ENCODE measurements at regions not wholly inside any gene's neighbourhood (a gene's known extent, or its start where the extent isn't known, plus 50 kb on each side); places are given as distances from the start of the nearest gene placed in this dataset.

DNA sequence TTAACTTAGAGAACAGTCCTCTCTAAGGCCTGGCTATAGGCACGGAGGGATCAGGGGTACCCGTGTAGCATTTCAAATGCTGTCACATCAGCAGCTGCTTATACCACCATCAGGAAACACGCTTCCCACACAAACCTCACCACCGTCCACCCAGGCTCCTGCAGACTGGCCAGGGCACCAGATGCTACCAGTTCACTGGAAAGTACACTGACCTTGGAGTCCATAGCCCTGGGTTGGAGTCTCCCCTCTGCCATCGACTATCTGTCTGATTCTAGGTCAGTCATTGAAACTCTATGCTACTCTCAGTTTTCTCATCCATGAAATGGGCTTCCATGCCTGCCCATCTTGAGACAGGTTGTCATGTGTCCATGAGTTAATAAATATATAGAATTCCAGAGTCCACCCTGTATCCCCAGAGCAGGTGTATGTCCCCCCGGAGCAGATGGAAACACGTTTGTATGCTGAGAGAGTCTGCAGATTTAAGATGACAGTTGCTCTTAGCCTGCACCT lies 156.0 kb upstream of the SMAD3 start:
- TF ChIP-seq, protein P1, sequence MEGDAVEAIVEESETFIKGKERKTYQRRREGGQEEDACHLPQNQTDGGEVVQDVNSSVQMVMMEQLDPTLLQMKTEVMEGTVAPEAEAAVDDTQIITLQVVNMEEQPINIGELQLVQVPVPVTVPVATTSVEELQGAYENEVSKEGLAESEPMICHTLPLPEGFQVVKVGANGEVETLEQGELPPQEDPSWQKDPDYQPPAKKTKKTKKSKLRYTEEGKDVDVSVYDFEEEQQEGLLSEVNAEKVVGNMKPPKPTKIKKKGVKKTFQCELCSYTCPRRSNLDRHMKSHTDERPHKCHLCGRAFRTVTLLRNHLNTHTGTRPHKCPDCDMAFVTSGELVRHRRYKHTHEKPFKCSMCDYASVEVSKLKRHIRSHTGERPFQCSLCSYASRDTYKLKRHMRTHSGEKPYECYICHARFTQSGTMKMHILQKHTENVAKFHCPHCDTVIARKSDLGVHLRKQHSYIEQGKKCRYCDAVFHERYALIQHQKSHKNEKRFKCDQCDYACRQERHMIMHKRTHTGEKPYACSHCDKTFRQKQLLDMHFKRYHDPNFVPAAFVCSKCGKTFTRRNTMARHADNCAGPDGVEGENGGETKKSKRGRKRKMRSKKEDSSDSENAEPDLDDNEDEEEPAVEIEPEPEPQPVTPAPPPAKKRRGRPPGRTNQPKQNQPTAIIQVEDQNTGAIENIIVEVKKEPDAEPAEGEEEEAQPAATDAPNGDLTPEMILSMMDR (IDR thresholded peaks at IDR 0.05 in 2 of 3, conservative IDR thresholded peaks at IDR 0.05 in 1 of 3; ENCODE audit: insufficient read depth in 2 of 3, low read depth in 1 of 3, low read length in 3 of 3), result no peak
- TF ChIP-seq RFX5 (IDR thresholded peaks at IDR 0.05; ENCODE audit: low read depth, low read length) (no peak), YY1 (IDR thresholded peaks at IDR 0.05; ENCODE audit: borderline replicate concordance in 1 of 3, control insufficient read depth in 1 of 3, extremely low read depth in 1 of 3, insufficient read depth in 3 of 3, insufficient read length in 1 of 3, insufficient replicate concordance in 2 of 3, low read depth in 1 of 3, low read length in 2 of 3) (no peak), HNRNPK (IDR thresholded peaks at IDR 0.05; ENCODE audit: low read depth, low read length, poor library complexity, severe bottlenecking) (no peak), FOSL1 (tag; conservative IDR thresholded peaks at IDR 0.05) (no peak), RAD21 (CRISPR knock-in tag; conservative IDR thresholded peaks at IDR 0.05 in 1 of 2, IDR thresholded peaks at IDR 0.05 in 1 of 2) (no peak), HCFC1 (IDR thresholded peaks at IDR 0.05; ENCODE audit: low read depth, low read length) (no peak), COPS2 (conservative IDR thresholded peaks at IDR 0.05) (no peak), ZNF24 (IDR thresholded peaks at IDR 0.05) (no peak)
- TF ChIP-seq, protein P2, sequence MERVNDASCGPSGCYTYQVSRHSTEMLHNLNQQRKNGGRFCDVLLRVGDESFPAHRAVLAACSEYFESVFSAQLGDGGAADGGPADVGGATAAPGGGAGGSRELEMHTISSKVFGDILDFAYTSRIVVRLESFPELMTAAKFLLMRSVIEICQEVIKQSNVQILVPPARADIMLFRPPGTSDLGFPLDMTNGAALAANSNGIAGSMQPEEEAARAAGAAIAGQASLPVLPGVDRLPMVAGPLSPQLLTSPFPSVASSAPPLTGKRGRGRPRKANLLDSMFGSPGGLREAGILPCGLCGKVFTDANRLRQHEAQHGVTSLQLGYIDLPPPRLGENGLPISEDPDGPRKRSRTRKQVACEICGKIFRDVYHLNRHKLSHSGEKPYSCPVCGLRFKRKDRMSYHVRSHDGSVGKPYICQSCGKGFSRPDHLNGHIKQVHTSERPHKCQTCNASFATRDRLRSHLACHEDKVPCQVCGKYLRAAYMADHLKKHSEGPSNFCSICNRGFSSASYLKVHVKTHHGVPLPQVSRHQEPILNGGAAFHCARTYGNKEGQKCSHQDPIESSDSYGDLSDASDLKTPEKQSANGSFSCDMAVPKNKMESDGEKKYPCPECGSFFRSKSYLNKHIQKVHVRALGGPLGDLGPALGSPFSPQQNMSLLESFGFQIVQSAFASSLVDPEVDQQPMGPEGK (CRISPR knock-in tag; IDR thresholded peaks at IDR 0.05; ENCODE audit: borderline replicate concordance), result no peak
- TF ChIP-seq, protein P3, sequence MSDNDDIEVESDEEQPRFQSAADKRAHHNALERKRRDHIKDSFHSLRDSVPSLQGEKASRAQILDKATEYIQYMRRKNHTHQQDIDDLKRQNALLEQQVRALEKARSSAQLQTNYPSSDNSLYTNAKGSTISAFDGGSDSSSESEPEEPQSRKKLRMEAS (CRISPR knock-in tag; IDR thresholded peaks at IDR 0.05), result no peak
